ENCODE measurements at regions not wholly inside any gene's neighbourhood (a gene's known extent, or its start where the extent isn't known, plus 50 kb on each side); places are given as distances from the start of the nearest gene placed in this dataset.

DNA sequence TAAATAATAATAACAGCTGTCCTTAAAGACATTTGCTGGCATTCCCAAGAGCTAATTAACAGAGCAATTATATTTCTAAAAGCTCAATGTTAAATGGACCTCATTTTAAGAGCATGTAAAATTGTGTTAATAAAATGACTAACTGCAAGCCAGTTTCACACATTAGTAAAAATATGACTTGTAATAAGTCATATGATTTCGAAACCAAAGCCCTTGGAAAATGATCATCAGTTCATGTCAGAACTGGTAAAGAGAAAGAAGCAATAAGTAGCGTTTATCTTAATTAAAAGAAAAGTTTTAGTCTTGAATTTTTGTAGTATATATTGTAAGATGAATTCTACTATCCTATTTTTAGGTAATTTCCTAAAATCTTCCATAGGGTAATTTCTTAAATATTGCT lies 310.7 kb downstream of the CNTN3 start:
- Histone ChIP-seq H3K4me2 (no peak overlapping the region), H3K4me3 (no peak overlapping the region), H3K27me3 (no peaks in the 10 kb centered on the region), H3K4me1 (no peaks in the 10 kb centered on the region), H3K27ac (no peak overlapping the region), H3K9me3 (no peaks in the 10 kb centered on the region), H3K9ac (no peak overlapping the region), H4K20me1 (no peaks in the 10 kb centered on the region), H3K36me3 (no peaks in the 10 kb centered on the region)
- no peak for TF ChIP-seq Cebpa-rat (IDR thresholded peaks at IDR 0.05)

DNA sequence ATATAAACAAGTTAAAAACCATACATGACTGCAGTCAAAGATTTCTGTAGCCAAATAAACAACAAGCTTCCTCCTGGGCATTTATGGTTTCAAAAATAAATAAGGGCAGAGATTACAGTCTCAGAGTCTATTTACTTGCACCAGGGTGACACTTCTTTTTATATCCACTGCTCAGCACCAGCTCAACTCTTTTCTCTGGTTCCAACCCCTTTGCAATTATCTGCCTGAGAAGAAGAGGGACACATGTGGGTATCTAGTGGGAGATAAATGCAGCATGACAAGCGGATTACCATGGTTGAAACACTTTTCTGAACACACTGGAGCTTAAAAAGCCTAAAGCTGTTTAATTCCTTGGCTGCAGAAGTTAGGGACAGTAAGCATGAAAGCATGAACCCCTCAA lies 311.5 kb downstream of the CNTN3 start:
- H3K27me3 ChIP-seq = no peaks in the 10 kb centered on the region
- H3K4me2 ChIP-seq = no peak overlapping the region
- no peaks in the 10 kb centered on the region for H3K36me3 ChIP-seq
- no peak overlapping the region for H3K27ac ChIP-seq
- TF ChIP-seq Cebpa-rat (IDR thresholded peaks at IDR 0.05) = no peak
- H4K20me1 ChIP-seq = no peaks in the 10 kb centered on the region
- no peak overlapping the region for H3K4me3 ChIP-seq
- H3K4me1 ChIP-seq = no peaks in the 10 kb centered on the region
- no peaks in the 10 kb centered on the region for H3K9me3 ChIP-seq
- H3K9ac ChIP-seq = no peak overlapping the region

DNA sequence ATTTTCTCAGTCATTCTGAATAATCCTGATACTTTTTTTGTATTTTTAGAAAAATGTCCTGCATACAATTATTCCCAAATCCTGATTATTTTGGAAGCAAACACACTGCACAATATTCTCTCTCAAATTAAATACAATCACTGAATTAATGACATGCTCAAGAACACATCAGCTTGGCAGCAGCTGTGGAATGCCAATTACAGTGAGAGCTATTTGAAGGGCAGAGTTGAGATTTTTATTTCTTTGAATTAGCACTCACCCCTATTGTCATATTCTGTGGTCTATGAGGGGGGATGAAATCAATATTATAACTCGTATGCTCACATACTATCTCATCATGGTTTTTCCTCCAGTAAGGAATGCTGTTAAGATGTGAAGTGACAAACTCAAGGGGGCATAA lies 312.2 kb downstream of the CNTN3 start:
- H4K20me1 ChIP-seq = no peaks in the 10 kb centered on the region
- H3K27ac ChIP-seq = no peak overlapping the region
- no peaks in the 10 kb centered on the region for H3K36me3 ChIP-seq
- H3K4me1 ChIP-seq = no peaks in the 10 kb centered on the region
- no peaks in the 10 kb centered on the region for H3K9me3 ChIP-seq
- H3K9ac ChIP-seq = no peak overlapping the region
- no peak overlapping the region for H3K4me2 ChIP-seq
- no peak for TF ChIP-seq Cebpa-rat (IDR thresholded peaks at IDR 0.05)
- no peaks in the 10 kb centered on the region for H3K27me3 ChIP-seq
- no peak overlapping the region for H3K4me3 ChIP-seq

DNA sequence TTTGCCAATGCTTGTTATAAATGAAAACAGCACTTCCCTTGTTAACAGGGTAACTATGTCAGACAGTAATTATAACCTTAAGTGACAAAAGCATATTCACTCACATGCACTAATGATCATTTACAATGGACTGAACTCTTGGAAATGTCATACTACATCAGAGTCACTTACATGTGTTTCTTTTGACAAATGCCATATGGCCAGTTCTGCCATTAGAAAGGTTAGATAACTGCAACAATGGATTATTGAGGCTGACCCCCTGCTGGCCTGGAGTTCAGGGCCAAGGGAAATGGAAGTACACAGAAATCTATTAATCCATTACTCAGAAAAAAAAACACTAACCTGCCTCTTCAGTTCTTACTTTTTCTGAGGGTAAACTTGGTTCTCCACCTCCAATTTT lies 313.4 kb downstream of the CNTN3 start:
- TF ChIP-seq Cebpa-rat (IDR thresholded peaks at IDR 0.05) = no peak
- no peak overlapping the region for H3K9ac ChIP-seq
- no peaks in the 10 kb centered on the region for H4K20me1 ChIP-seq
- no peak overlapping the region for H3K4me2 ChIP-seq
- H3K9me3 ChIP-seq = no peaks in the 10 kb centered on the region
- no peak overlapping the region for H3K4me3 ChIP-seq
- no peaks in the 10 kb centered on the region for H3K27me3 ChIP-seq
- no peaks in the 10 kb centered on the region for H3K36me3 ChIP-seq
- H3K4me1 ChIP-seq = no peaks in the 10 kb centered on the region
- H3K27ac ChIP-seq = no peak overlapping the region

DNA sequence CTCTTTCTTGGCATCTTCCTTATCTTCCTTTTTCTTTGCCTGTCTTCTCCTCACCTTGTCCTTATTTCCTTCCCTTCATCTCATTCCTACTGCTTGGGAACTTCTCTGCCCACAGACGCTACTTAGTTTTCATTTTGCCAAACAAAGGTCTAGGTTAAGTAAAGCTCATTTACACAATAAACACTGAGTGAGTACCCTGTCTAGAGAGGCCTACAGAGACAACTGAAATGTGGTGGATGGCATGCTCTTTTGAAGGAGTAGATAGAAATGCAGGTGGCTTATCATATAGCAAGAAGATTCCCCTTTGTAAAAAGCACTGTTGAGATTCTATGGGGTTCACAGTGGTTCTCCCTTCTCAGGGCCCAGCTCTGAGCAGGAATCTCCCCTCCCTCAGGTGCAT lies 319.0 kb downstream of the CNTN3 start:
- H4K20me1 ChIP-seq = no peaks in the 10 kb centered on the region
- H3K9me3 ChIP-seq = no peaks in the 10 kb centered on the region
- H3K4me2 ChIP-seq = no peak overlapping the region
- no peak for TF ChIP-seq Cebpa-rat (IDR thresholded peaks at IDR 0.05)
- no peaks in the 10 kb centered on the region for H3K4me1 ChIP-seq
- H3K27ac ChIP-seq = no peak overlapping the region
- H3K36me3 ChIP-seq = no peaks in the 10 kb centered on the region
- H3K4me3 ChIP-seq = no peak overlapping the region
- no peaks in the 10 kb centered on the region for H3K27me3 ChIP-seq
- H3K9ac ChIP-seq = no peak overlapping the region

DNA sequence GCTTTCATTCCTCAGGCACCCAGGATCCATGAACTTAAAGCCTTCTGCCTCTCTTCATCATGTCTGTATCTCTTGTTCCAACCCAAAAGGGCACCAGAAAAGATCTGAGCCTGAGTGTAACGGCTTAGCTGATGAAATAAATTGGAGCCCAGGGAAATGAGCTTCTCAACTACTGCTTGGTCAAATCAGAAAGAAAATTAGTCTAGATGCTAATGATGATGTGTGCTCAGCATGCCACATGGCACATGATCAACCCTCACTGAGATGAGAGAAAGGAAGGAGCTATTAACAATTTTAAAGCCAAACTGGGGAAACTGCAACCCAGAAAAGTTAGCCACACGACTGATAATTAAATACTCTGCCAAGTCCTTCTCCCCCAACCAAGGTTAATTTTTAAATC lies 325.7 kb downstream of the CNTN3 start:
- no peaks in the 10 kb centered on the region for H3K36me3 ChIP-seq
- H3K4me3 ChIP-seq = no peak overlapping the region
- H3K27ac ChIP-seq = no peak overlapping the region
- H3K9ac ChIP-seq = no peak overlapping the region
- H3K27me3 ChIP-seq = no peaks in the 10 kb centered on the region
- H4K20me1 ChIP-seq = no peaks in the 10 kb centered on the region
- no peaks in the 10 kb centered on the region for H3K9me3 ChIP-seq
- H3K4me2 ChIP-seq = no peak overlapping the region
- TF ChIP-seq Cebpa-rat (IDR thresholded peaks at IDR 0.05) = no peak
- H3K4me1 ChIP-seq = no peaks in the 10 kb centered on the region

DNA sequence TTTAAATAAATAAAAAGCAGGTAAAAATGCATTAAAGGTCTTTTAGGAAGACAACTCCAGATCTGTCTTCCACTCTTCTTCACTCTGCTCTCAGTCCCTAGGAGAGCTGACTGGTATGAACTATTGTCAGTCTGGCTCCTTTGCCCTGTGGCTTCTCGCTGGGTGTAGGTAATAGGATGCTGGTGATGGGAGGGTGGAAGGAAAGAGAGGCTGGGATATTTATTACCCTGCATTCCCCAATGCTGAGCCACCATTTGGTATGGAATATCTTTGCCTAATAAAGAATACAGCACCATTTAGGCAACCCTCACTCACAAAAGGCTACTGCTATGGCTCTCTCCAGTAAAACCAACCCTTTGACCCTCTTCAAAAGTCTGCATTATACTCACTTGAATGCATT lies 326.9 kb downstream of the CNTN3 start:
- Histone ChIP-seq H3K9me3 (no peaks in the 10 kb centered on the region), H3K36me3 (no peaks in the 10 kb centered on the region), H3K4me3 (no peak overlapping the region), H3K27ac (no peak overlapping the region), H3K4me1 (no peaks in the 10 kb centered on the region), H3K4me2 (no peak overlapping the region), H4K20me1 (no peaks in the 10 kb centered on the region), H3K27me3 (no peaks in the 10 kb centered on the region), H3K9ac (no peak overlapping the region)
- TF ChIP-seq Cebpa-rat (IDR thresholded peaks at IDR 0.05) = no peak

DNA sequence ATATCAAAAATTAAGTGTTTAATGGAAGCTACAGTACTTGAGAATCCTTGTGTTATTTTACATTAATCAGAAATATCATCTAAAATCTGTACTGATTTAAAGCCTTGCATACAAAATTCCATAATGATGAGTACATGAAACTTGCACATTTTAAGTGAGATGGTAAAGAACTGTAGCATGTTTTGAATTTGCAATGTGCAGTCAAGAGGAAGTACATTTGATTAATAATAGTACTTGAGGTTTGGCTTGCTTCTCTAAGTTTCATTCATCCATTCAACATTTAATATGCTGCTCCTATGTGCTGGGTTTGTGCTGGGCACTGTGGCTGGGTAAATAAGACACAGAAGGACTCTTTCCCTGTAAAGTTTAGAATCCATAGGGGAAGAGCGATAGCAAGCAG lies 332.3 kb downstream of the CNTN3 start:
- no peak for TF ChIP-seq Cebpa-rat (IDR thresholded peaks at IDR 0.05)
- Histone ChIP-seq H4K20me1 (no peaks in the 10 kb centered on the region), H3K4me2 (no peak overlapping the region)

DNA sequence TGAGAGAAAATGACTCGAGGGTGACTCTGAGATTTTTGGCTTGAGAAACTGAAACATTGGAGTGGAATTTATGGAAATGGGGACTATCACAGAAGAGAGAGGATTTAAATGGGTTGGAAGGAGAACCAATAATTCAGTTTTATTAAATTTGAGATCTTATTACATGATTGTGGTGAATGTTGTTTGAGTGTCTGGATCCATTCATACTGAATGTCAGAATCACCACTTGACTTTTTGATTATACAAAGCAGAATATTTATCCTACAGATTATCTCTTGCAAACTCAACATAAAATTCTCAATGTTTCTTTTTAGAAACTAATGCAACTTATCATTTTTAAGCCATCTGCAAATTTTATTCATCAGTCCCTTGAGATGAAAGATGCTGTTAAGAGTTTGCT lies 332.8 kb downstream of the CNTN3 start:
- Histone ChIP-seq H3K4me1 (no peaks in the 10 kb centered on the region), H3K9ac (no peak overlapping the region), H3K4me2 (no peak overlapping the region), H3K4me3 (no peak overlapping the region), H3K27me3 (no peaks in the 10 kb centered on the region), H3K27ac (no peak overlapping the region), H3K9me3 (peaks cover 15% of the 10 kb centered on the region; the same call in 1 of the 2 replicates), H3K36me3 (no peaks in the 10 kb centered on the region), H4K20me1 (no peaks in the 10 kb centered on the region)
- no peak for TF ChIP-seq Cebpa-rat (IDR thresholded peaks at IDR 0.05)

More for the DNA sequence above, 332.3 kb downstream of the CNTN3 start:
- no peaks in the 10 kb centered on the region for H3K27me3 ChIP-seq
- H3K36me3 ChIP-seq = no peaks in the 10 kb centered on the region
- H3K9ac ChIP-seq = no peak overlapping the region
- H3K4me3 ChIP-seq = no peak overlapping the region
- no peak overlapping the region for H3K27ac ChIP-seq
- H3K4me1 ChIP-seq = no peaks in the 10 kb centered on the region
- H3K9me3 ChIP-seq = peaks cover 15% of the 10 kb centered on the region; the same call in 1 of the 2 replicates

DNA sequence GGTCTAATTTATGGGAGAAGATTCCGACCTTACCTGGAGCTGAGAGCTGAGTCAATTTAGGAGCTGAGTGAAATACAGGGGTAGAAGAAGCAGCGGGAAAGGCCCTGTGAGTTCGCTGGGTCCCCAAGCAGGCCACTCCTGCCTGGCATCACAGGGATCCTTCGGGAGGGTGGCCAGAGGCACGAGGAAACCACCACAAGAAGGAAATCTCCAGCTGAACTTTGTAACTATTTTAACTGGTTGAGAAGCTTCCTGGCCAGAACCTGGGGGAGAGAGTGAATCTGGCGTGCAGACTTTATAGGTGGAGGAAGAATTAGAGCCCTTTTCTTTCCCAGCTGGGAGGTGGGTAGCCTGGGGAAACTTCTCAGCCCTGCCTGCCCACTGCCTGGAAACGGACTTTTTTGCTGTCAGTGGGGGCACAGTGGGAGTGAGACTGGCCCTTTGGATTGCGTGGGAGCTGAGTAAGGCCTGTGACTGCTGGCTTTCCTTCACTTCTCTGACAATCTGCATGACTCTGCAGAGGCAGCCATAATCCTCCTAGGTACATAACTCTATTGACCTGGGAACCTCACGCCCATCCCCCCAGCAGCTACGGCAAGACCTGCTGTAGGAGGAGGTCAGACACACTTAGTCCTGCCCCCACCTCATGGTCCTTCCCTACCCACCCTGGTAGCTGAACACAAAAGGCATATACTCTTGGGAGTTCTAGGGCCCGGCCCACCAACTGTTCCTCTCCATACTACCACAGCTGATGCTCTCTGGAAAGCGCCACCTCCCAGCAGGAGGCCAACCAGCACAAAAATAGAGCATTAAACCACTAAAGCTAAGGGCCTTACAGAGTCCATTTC lies 340.7 kb downstream of the CNTN3 start:
- H3K4me1 ChIP-seq = no peaks in the 10 kb centered on the region
- no peaks in the 10 kb centered on the region for H3K36me3 ChIP-seq
- no peaks in the 10 kb centered on the region for H4K20me1 ChIP-seq
- no peak overlapping the region for H3K9ac ChIP-seq
- H3K4me3 ChIP-seq = no peak overlapping the region
- H3K27ac ChIP-seq = no peak overlapping the region
- H3K9me3 ChIP-seq = peaks cover 14% of the 10 kb centered on the region; the same call in 1 of the 2 replicates
- no peak overlapping the region for H3K4me2 ChIP-seq
- TF ChIP-seq Cebpa-rat (IDR thresholded peaks at IDR 0.05) = no peak
- no peaks in the 10 kb centered on the region for H3K27me3 ChIP-seq

Measured in BLaER1 (cell line).